ENCODE measurements at regions not wholly inside any gene's neighbourhood (a gene's known extent, or its start where the extent isn't known, plus 50 kb on each side); places are given as distances from the start of the nearest gene placed in this dataset.
"Not testable (repeated sequence)": the region's sequence is repeated elsewhere in the genome, so short reads cannot be mapped to it uniquely, and the experiment has no call there.

DNA sequence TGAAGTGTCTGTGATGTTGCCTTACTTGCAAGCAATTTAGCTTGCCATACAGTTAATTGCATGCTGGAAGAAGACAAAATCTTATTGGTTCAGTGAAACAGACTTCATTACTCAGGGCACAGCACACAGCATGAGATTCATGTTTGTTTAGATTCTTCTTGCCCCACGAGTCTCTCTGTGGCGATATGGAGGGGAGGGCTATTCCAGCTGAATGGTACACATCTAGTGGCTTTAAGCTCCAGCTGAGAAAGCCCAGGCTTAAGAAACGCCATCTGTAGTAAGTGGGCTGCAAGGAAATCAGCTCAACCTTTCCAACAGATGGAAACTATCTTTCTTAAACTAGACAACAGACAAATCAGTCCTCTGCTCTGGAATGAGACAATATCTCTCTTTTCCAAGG, 1022.0 kb downstream of the NCAM2 start:
- no peak for DNase-seq

DNA sequence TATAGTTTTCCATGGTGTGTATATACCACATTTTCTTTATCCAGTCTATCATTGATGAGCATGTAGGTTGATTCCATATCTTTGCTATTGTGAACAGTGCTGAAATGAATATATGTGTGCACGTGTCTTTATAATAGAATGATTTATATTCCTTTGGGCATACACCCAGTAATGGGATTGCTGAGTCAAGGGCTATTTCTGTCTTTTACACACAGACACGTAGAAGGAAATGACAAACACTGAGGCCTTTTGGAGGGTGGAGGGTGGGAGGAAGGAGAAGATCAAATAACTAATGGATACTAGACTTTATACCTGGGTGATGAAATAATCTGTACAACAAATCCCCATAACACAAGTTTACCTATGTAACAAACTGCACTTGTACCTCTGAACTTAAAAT, 1025.7 kb downstream of the NCAM2 start:
- DNase-seq: not testable (repeated sequence)

DNA sequence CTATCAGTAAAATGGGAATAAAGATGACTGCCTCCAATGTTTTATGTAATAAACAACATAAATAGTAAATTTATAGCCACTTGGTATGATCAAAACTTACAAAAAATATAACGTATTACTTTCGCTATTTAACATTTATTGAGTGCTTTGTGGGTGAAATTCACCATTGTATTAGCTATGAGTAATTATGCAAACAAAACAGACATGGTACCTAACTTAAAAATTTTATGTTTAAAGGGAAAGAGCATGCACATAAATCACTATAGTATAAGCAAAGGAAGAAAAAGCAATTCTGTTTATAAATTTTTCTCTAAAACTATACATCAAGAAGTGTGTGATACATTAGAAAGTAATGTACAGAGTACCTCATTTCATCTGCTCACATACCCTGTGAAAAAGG, 1046.2 kb downstream of the NCAM2 start:
- no peak for DNase-seq

DNA sequence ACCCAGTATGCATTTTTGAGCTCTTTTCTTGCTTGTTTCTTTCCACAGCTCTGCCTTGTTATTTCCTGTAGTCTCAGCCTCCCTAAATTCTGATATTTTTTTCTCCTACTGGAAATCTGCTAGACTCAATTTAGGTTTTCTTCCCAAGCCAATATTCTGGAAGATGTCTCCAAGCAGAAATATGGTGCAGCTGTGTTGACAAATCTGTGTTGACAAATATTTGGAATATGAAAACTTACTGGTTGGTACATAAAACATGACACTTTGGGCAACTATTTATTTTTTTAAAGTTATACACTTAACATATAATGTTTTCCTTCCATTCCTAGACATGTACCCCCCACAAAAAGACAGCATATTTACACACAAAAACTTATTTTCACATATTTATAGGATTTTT, 1048.4 kb downstream of the NCAM2 start:
- DNase-seq: no peak

DNA sequence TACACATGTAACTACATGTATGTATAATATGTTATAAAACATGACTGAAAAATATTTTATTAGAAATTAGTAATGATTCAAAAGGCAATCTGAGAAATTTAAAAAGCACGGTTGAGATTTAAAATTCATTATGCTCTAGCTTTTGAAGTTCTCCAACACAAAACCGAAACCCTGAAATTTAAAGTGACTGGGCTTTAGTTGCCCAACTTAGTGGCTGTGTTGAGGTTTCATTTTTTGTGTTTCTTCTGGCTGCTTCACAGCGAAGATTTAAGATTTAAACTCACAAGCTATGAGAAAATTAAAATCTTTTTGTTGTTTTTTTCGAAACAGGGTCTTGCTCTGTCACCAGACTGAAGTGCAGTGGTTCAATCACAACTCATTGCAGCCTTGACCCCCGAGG, 1058.7 kb downstream of the NCAM2 start:
- DNase-seq: no peak

DNA sequence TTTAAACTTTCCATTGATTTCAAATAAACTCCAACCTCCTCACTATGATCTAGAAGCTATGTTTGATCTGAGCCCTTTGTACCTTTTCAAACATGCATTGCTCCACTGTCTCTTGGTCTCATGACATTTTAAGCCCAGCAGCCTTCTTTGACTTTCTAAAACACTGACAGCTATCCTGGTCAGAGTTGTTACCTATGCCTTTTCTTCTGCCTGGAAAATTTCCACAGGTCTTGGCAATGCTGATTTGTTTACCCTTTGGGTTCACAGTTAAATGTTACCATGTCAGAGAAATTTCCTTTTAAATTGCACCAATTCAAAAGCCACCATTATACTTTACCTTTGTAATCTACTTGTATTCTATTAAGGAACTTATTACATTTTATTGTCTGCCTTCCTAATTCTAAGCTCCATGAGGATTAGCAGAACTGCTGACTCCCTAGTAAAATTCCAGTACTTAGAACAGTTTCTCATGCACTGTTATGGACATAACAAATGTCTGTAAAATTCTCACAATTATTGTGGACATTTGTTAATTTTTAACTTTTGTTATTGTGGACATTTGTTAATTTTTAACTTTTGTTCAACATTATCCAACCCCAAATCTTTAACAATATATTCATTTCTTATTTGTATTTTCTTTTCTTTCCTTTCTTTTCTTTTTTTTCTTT, 1064.4 kb downstream of the NCAM2 start:
- DNase-seq: no peak

DNA sequence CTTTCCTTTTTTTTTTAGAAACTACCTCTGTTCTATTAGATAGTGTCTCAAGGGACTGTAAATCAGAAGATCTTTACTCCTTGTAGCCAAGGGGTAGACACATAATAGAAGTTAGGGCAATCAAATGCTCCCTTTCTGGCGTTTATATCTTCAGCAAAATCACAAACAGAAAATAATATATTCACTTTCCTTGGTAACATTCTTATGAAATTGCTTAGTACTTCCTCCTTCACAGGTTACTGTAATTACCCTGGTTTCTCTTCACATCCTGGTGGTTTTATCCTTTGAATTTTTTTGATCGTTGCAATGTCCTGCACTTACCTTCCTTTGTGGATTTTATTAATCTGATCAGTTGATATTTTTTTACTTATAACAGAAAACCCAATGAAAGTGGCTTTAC, 1064.9 kb downstream of the NCAM2 start:
- no peak for DNase-seq

DNA sequence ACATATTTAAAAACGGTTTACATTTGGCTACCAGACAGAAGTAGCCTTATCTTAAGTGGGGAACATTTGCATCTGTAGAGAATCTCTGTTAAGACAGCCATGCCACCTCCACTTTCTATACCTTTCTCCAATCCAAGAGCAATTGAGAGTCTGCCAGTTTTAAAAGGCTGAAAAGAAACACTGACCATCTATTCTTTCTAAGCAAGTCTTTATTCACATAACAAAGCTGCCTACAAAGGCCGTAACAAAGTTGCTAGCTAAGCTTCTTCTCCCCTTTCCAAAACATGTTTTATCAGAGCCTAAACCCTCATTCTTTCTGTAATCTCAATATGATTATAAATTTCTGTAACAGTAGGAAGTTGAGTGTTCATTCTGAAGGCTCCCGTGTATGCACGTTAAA, 1078.3 kb downstream of the NCAM2 start:
- no peak for DNase-seq

DNA sequence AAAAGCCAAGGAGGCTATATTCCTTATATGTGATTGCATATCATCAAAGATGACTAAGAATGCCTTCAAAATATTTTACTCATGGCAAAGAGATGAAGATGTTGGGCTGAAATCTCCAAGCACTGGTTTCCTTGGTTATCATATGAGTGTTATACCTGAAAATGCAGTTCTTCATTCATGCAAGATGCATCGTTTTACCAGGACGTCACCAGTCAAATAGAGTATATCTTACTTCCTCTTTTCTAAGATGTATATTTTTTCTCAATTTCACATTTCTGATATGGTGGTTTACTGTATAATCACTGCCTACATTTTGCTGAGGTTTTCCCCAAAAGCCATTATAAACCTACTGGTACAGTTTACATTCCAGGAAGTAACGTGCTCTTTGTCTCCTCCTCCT, 1085.7 kb downstream of the NCAM2 start:
- no peak for DNase-seq

DNA sequence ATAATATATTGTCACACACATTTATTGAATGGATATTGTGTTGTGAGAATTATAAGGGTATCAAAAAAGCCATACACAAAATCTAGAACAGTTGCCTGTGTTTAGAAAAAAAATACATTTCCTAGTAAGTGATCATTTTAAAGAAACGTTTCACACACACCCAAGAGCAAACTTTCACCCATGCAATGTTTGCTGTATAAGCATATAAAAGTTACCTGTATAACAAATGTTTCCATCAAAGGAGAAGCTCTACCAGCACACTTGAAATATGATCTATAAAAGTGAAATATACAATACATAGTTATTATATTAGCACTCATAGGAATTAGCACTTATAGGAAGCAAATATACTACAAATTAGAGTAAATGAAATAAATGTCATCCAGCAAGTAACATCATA, 1098.1 kb downstream of the NCAM2 start:
- DNase-seq: no peak

DNA sequence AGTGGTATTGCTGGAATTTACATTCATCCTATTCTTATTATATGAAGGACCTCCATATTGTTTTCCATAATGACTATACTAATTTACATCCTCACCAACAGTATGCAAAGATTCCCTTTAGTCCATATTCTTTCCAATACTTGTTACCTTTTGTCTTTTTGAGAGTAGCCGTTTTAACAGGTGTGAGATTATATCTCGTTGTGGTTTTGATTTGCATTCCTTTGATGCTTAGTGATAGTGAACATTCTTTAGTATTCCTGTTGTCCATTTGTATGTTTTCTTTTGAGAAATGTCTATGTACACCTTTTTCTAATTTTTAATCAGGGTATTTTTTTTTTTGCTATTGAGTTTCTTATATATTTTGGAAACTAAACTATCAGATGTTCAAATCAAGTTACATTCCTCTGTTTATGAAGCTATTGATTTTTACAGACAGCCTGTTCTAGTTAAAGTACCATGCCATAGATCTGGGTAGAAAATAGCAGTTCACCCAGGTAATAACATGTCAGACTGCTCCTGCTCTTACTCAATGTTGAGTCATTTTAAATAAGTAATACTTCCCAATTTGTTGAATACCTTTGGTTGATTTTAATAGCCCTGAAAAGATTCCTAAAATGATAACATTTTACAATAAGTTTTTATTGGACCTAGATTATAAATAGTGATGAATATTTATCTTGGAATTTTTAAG, 1108.7 kb downstream of the NCAM2 start:
- no peak for DNase-seq

DNA sequence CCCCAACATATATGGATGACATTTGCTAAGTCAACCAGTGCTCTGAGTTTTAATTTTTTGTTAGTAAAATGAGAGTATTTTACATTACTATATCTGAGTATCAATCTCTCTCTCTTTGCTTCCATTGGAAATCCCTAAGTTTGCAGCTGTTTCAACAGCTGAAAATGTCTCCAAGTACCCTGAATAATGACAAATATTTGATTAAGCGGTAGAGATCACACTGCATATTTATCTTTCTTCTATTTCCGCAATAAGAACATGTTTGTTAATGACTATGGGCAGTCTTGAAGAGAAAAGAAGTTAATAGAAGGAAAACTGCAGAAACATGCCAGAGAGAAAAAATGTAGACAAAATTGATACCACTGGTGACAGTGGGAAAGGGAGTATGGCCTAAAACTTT, 1117.5 kb downstream of the NCAM2 start:
- DNase-seq: no peak

DNA sequence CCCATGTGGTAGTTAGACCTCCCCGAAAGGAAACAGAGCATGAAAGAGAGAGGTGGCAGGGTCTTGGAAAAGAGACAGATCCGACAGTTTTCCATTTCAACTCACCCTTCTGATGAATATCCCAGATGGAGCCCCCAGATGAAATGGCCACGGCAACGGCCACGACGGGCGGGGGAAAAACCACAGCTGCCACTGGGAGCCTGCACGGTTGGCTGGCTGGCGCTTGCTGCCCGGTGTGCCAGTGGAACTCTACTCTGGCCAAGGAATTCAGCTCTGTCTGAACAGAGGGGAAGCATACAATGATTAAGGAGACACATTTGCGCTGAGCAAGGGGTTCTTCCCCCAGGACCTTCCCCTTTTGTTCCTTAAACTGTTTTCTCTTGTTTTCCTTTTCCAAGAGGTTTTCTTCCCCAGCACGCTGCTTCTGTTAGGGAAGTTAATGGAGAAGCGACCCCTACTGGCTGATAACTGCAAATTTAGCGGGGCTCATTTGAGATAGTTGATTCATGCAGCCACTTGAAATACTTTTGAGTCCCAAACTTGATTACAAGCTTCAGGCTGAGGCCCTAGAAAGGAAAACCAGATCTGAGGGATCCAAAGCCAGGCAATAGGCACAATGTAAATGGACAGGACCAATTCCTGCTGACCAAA, 1122.5 kb downstream of the NCAM2 start:
- DNase-seq: no peak

DNA sequence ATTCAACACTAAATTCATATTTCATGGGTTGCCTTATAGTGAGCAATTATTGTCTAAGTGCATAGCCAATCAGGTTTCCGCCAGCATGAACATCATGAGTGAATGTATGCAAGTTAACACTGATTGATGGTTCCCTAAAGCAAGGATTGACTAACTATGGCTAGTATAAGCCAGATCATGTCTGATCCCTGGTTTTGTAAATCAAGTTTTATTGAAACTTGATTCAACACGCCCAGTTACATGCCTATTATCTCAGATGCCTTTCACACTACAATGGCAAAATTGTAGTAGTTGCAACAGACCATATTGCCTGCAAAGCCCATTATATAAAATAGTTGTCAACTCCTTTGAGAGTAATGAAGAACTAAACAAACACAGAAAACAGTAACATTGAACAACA, 1127.4 kb downstream of the NCAM2 start:
- no peak for DNase-seq

DNA sequence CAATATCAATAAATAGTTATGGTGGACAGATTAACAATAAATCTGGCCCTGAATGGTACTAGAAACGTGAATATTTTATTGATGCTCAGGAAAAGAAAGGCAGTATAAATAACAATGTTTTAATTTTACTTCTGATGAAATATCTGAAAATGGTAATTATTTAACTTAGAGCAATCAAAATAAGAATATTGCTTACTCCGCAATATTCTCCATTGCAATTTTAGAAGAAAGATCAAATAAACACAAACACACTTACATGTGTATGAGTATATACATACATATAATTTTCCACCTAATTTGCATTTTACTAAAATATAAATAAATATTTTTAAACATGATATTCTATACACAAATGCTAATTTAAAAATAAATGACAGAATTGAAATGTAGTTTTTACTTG, 1130.5 kb downstream of the NCAM2 start:
- DNase-seq: no peak

DNA sequence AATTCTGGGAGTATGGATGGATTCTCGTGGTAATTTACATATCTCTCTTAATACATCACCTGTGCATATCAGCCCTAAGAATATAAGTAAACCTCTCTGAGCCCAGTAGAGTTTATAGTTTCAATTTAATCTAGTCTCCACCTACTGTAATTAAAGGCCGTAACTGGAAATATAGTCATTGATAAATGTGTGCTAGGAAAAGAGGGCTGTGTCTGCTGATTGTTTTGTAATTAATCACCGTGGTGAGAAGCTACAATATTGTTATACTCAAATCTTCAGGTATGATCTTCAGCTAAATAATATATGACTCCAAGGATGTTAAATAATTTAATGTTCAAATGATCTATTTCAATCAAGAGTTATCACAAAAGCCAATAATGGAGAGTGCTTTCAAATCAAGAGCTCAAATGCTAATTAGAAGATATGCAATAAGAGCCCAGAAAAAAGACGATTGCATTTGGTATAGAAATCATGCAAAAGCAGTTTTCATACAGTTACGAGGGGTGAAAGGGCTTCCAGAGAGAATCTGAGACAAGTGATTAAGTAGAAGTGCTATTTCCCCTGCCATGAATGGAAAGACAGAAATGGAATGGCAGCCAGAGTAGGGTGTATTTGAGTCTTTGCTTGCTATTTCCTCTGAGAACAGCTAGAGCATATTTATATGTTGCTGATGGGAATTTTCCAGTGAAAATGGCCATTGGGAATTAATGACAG, 1134.3 kb downstream of the NCAM2 start:
- DNase-seq: no peak

DNA sequence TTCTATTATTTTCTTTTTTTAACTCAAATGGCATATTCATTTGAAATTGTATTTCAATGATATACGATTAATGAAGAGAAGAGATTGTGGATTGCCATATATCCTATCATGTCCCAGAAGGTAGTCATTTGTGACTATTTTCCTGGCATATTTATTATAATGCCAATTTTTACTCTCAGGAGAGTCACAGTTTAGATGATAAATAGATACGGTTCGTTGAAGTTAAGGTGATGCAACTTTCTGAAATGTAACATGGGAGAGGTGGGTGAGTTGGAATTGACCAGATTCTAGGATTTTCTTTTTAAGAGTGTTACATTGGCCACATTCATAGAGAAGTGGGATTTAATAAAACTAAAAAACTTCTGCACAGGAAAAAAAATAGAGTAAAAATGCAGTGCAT, 1138.5 kb downstream of the NCAM2 start:
- DNase-seq: no peak

DNA sequence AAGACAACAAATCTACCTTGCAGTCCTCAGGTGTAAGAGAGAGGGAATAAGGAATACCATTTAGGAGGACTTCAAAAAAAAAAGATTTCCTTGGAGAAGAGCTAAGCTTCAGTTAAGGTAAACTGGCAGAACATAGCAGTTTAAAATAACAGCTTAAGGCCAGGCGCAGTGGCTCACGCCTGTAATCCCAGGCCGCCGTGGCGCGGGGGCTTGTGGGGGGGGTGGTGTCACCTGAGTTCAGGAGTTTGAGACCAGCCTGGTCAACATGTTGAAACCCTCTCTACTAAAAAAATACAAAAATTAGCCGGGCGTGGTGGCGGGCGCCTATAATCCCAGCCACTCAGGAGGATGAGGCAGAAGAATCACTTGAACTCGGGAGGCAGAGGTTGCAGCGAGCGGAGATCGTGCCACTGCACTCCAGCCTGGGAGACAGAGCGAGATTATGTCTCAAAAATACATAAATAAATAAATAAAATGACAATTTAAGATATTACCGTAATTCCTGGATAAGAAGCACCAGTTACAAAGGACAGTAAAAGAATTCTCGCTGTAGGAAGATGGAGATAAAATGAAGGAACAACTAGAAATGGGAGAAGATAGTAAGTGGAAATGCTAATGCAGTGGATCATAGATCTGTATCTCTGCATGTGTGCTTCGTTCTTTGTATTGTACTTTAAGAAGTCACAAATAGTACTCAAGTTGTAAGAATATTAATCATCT, 1140.2 kb downstream of the NCAM2 start:
- DNase-seq: no peak

DNA sequence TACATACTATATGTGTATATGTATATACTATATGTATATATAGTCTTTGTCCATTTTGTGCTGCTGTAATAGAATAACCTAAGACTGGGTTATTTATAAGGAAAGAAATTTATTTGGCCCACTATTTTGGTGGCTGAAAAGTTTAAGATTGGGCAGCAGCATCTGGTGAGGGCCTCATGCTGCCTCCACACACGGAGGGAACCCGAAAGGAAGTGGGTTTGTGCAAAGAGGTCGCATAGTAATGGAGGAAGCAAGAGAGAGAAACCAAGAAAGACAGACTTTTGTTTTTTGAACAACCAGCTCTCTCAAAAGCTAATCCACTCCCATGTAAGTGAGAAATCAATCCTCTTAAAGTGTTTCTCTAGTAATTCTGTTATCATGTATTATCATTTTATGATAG, 1147.3 kb downstream of the NCAM2 start:
- no peak for DNase-seq

DNA sequence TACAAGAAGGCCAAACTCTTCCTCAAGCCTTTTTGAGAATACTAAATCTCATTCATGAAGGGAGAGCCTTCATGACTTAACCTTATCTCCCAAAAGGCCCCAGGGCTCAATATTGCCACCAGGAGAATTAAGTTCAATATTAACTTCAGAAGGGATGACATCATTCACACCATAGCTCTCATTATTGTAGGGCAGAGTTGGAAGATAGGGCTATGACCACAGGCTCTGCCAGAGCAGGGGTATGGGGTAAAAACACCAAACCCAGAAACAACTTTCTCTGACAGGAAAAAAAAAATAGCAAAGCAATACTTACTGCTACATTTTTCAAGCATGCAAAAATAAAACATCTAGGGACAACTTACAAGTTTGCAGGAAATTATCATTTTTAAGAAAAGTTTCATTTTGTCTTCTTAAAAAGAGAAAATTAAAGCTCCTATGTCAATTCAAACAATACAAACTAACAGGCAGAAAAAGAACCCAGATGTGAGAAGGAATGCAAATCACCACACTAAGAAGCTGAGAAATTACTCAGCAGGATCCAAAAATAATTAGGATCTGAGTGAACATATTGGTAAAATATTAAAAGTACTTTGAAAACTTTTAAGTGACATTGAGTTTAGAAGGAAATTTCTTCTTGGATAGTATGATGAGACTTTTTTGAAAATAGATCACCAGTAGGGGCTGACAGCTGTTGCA, 1156.5 kb downstream of the NCAM2 start:
- no peak for DNase-seq

DNA sequence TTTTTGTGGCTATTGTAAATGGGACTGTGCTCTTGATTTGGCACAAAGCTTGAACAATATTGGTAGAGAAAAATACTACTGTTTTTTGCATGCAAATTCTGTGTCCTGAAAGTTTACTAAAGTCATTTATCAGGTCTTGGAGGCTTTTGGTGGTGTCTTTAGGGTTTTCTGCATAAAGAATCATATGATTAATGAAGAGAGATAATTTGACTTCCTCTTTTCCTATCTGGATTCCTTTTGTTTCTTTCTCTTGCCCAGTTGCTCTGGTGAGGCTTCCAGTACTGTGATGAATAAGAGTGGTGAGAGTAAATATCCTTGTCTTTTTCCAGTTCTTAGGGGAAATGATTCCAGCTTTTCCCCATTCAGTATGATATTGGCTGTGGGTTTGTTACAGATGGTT, 1166.7 kb downstream of the NCAM2 start:
- DNase-seq: no peak

DNA sequence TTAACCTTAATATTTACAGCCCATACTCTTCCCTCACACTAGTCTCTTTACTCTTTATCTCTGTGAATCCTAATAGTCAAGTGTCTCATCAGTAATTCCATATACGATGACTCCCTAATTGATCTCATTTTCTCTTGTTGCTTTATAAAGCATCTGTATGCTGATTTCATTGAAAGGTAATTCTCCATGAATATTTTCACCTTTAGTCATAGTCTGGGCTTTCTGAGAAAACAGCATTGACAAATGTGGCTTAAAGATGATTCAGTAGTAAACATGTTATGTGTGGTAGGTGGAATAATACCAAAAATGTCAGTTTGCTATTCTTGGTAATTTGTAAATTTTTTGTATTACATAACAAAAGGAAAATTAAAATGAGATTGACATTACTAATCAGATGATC, 1176.5 kb downstream of the NCAM2 start:
- no peak for DNase-seq
